Caco-2 (cell line): ENCODE measurements at regions not wholly inside any gene's neighbourhood (a gene's known extent, or its start where the extent isn't known, plus 50 kb on each side); places are given as distances from the start of the nearest gene placed in this dataset.

ENCODE experiments used
- BruUV-seq: library from RNA; stranded (reverse); fragments of 400-500 nt; replicated peaks from 2 replicates; lab custom pipeline; 2021; lab: Mats Ljungman, UMichigan
- CTCF ChIA-PET: fragments of 300-600 bp; sonication (Branson Sonifier 250); formaldehyde crosslinking; loops from one replicate; lab custom pipeline; 2022; ENCODE audit warnings: antibody characterized with exemption; lab: Charles Lee
- POLR2A ChIA-PET: fragments of 300-600 bp; sonication (Branson Sonifier 250); formaldehyde crosslinking; loops from one replicate; lab custom pipeline; 2022; ENCODE audit warnings: antibody characterized with exemption; lab: Charles Lee
- DNase-seq, 2 experiments: peaks; one replicate each; pipeline versions ENCODE4 v3.0.0 to v3.0.0-alpha.2; 2020 to 2022
- H3K27me3 ChIP-seq: replicated peaks from 2 replicates; pipeline ENCODE4 v1.6.0; 2011; ENCODE audit warnings: low read length; ENCODE audit not compliant: control insufficient read depth, insufficient read depth
- H3K36me3 ChIP-seq: 2 replicates; pipeline ENCODE4 v1.5.1; 2011; ENCODE audit warnings: low read length; ENCODE audit not compliant: control insufficient read depth, insufficient read depth
- H3K4me1 ChIP-seq: fragments of 250-450 bp; sonication (Bioruptor Pico); 2 replicates; pipeline ENCODE4 v1.5.1; 2020; ENCODE audit warnings: mild to moderate bottlenecking
- H3K4me3 ChIP-seq: 2 replicates; pipeline ENCODE4 v1.5.1; 2011; ENCODE audit warnings: low read depth, mild to moderate bottlenecking, control low read depth, low read length
- H3K9me3 ChIP-seq: fragments of 250-450 bp; sonication (Bioruptor Pico); 2 replicates; pipeline ENCODE4 v1.5.1; 2020; ENCODE audit warnings: mild to moderate bottlenecking, moderate library complexity
- H3K27ac Mint-ChIP-seq: one replicate; pipeline ENCODE4 v1.8.0; 2022; ENCODE audit warnings: mixed read lengths; ENCODE audit not compliant: unreplicated experiment
- H3K27me3 Mint-ChIP-seq: one replicate; pipeline ENCODE4 v1.8.0; 2022; ENCODE audit warnings: mixed read lengths; ENCODE audit not compliant: insufficient read depth, unreplicated experiment
- H3K36me3 Mint-ChIP-seq: one replicate; pipeline ENCODE4 v1.8.0; 2022; ENCODE audit warnings: mild to moderate bottlenecking, mixed read lengths; ENCODE audit not compliant: insufficient read depth, unreplicated experiment
- H3K4me1 Mint-ChIP-seq: one replicate; pipeline ENCODE4 v1.8.0; 2022; ENCODE audit warnings: low read depth, mixed read lengths; ENCODE audit not compliant: unreplicated experiment
- H3K4me3 Mint-ChIP-seq: one replicate; pipeline ENCODE4 v1.8.0; 2022; ENCODE audit warnings: mild to moderate bottlenecking, moderate library complexity, mixed read lengths; ENCODE audit not compliant: unreplicated experiment
- H3K9me3 Mint-ChIP-seq: one replicate; pipeline ENCODE4 v1.8.0; 2022; ENCODE audit warnings: mixed read lengths; ENCODE audit not compliant: unreplicated experiment
- intact Hi-C: fragments of 100-400 bp; cut with micrococcal nuclease; formaldehyde crosslinking; loops from one replicate; pipeline ENCODE4 v1.10.0; 2022; ENCODE audit not compliant: unreplicated experiment
- TF ChIP-seq, protein P1 (sequence below), 2 experiments: fragments of 200-600 bp in 1 of 2; IDR thresholded peaks; 1 replicate in 1 of 2; 2 replicates in 1 of 2; pipeline versions ENCODE4 v1.5.1 to v1.8.0; 2011 to 2022; ENCODE audit warnings: antibody characterized with exemption in 1 of 2, control low read depth in 1 of 2, inconsistent platforms in 1 of 2, low read depth in 1 of 2, low read length in 1 of 2, mild to moderate bottlenecking in 1 of 2, moderate library complexity in 1 of 2; ENCODE audit not compliant: insufficient read depth in 1 of 2, severe bottlenecking in 1 of 2, unreplicated experiment in 1 of 2

DNA sequence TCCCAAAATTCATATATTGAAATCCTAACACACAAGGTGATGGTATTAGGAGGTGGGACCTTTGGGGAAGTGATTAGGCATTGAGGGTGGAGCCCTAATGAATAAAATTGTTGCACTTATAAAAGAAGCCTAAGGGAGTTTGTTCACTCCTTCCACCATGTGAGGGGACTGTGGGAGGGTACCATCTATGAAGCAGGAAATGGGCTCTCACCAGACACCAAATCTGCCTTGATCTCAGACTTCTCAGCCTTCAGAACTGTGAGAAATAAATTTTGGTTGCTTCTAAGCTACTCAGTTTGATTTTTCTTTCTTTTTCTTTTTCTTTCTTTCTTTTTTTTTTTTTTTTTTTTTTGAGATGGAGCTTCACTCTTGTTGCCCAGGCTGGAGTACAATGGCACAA lies 116.2 kb upstream of the GPC3 start:
- Mint-ChIP-seq H3K9me3 (no peaks in the 10 kb centered on the region), H3K36me3 (peaks cover 6% of the 10 kb centered on the region), H3K4me3 (no peak overlapping the region), H3K27me3 (peaks cover 5% of the 10 kb centered on the region), H3K27ac (no peak overlapping the region), H3K4me1 (no peaks in the 10 kb centered on the region)
- intact Hi-C loops = no loop called here
- CTCF ChIA-PET = no interaction called here
- no TSS peak for BruUV-seq
- no peaks in the 10 kb centered on the region for H3K36me3 ChIP-seq
- H3K4me1 ChIP-seq = no peaks in the 10 kb centered on the region
- no peaks in the 10 kb centered on the region for H3K27me3 ChIP-seq
- no peaks in the 10 kb centered on the region for H3K9me3 ChIP-seq
- TF ChIP-seq, protein P1, sequence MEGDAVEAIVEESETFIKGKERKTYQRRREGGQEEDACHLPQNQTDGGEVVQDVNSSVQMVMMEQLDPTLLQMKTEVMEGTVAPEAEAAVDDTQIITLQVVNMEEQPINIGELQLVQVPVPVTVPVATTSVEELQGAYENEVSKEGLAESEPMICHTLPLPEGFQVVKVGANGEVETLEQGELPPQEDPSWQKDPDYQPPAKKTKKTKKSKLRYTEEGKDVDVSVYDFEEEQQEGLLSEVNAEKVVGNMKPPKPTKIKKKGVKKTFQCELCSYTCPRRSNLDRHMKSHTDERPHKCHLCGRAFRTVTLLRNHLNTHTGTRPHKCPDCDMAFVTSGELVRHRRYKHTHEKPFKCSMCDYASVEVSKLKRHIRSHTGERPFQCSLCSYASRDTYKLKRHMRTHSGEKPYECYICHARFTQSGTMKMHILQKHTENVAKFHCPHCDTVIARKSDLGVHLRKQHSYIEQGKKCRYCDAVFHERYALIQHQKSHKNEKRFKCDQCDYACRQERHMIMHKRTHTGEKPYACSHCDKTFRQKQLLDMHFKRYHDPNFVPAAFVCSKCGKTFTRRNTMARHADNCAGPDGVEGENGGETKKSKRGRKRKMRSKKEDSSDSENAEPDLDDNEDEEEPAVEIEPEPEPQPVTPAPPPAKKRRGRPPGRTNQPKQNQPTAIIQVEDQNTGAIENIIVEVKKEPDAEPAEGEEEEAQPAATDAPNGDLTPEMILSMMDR (IDR thresholded peaks at IDR 0.05; ENCODE audit: insufficient read depth in 1 of 2, low read depth in 1 of 2, low read length in 1 of 2, severe bottlenecking in 1 of 2, unreplicated experiment in 1 of 2) = no peak
- H3K4me3 ChIP-seq = no peak overlapping the region
- no peak for DNase-seq
- POLR2A ChIA-PET = no interaction called here

DNA sequence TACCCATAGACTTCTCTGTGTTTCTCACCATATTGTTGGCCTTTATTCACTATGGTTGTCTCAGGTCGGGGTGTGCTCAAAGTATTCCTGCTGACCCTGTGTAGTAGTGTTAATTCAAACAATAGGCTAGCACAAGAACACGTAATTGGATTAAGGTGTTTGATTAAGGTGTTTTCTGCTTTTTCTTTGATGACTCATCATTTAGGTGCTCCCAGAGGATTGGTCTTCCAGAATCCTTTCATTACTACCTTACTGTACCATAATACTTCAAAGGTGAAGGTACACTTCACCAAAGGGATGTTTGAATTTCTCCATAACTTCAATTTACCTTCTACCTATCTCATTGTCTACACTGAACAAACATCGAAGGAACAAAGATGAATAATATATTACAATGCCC lies 121.7 kb upstream of the CCDC160 start:
- TF ChIP-seq, protein P1 (IDR thresholded peaks at IDR 0.05; ENCODE audit: insufficient read depth in 1 of 2, low read depth in 1 of 2, low read length in 1 of 2, severe bottlenecking in 1 of 2, unreplicated experiment in 1 of 2) = no peak
- no peak overlapping the region for H3K27ac Mint-ChIP-seq
- peaks cover 4% of the 10 kb centered on the region for H3K27me3 Mint-ChIP-seq
- Histone ChIP-seq H3K4me3 (no peak overlapping the region), H3K9me3 (no peaks in the 10 kb centered on the region), H3K4me1 (no peaks in the 10 kb centered on the region), H3K36me3 (no peaks in the 10 kb centered on the region), H3K27me3 (no peaks in the 10 kb centered on the region)
- DNase-seq = no peak
- no peaks in the 10 kb centered on the region for H3K9me3 Mint-ChIP-seq
- no peaks in the 10 kb centered on the region for H3K36me3 Mint-ChIP-seq
- ChIA-PET CTCF (no interaction called here), POLR2A (no interaction called here)
- intact Hi-C loops = no loop called here
- no peaks in the 10 kb centered on the region for H3K4me1 Mint-ChIP-seq
- no peak overlapping the region for H3K4me3 Mint-ChIP-seq
- no TSS peak for BruUV-seq

DNA sequence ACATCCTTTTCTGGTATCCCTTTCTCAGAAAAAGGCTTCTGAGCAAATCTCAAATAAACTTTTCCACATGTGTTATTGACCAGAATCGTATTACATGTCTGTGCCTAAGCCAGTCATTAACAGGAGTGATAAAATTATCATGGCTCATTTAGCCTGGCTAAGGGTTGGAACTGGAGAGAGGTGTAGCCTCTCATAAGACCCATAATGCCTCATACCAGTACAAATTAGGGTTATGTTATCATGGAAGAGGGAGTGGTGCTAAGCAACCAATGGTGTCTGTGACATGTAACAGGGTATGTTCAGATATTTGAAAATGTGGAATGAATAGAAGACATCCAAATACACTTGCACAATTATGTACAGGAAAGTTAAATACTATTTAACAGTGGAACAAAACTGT lies 99.6 kb upstream of the CCDC160 start:
- intact Hi-C loops = no loop called here
- Histone ChIP-seq H3K4me1 (no peaks in the 10 kb centered on the region), H3K36me3 (no peaks in the 10 kb centered on the region), H3K4me3 (no peak overlapping the region), H3K27me3 (no peaks in the 10 kb centered on the region; the same call in 1 of the 2 replicates), H3K9me3 (no peaks in the 10 kb centered on the region)
- Mint-ChIP-seq H3K27ac (no peak overlapping the region), H3K4me3 (no peak overlapping the region), H3K36me3 (no peaks in the 10 kb centered on the region), H3K9me3 (no peaks in the 10 kb centered on the region), H3K4me1 (no peaks in the 10 kb centered on the region), H3K27me3 (no peaks in the 10 kb centered on the region)
- POLR2A ChIA-PET = no interaction called here
- no TSS peak for BruUV-seq
- TF ChIP-seq, protein P1 (IDR thresholded peaks at IDR 0.05; ENCODE audit: insufficient read depth in 1 of 2, low read depth in 1 of 2, low read length in 1 of 2, severe bottlenecking in 1 of 2, unreplicated experiment in 1 of 2) = no peak
- CTCF ChIA-PET = interaction anchor here (0.5 kb wide), 1 partner anchor 400 kb away, joined by 3 read pairs; no protein-coding TSS in a partner anchor
- DNase-seq = no peak
